GM11168 (cell line): ENCODE measurements at regions not wholly inside any gene's neighbourhood (a gene's known extent, or its start where the extent isn't known, plus 50 kb on each side); places are given as distances from the start of the nearest gene placed in this dataset.
"Not testable (repeated sequence)": the region's sequence is repeated elsewhere in the genome, so short reads cannot be mapped to it uniquely, and the experiment has no call there.

ENCODE experiments used
- in situ Hi-C: fragments of 300-500 bp; cut with MboI; formaldehyde crosslinking; loops from one replicate; pipeline ENCODE4 v1.12.0; 2022; ENCODE audit warnings: low sequenced_read_pairs; ENCODE audit not compliant: unreplicated experiment

DNA sequence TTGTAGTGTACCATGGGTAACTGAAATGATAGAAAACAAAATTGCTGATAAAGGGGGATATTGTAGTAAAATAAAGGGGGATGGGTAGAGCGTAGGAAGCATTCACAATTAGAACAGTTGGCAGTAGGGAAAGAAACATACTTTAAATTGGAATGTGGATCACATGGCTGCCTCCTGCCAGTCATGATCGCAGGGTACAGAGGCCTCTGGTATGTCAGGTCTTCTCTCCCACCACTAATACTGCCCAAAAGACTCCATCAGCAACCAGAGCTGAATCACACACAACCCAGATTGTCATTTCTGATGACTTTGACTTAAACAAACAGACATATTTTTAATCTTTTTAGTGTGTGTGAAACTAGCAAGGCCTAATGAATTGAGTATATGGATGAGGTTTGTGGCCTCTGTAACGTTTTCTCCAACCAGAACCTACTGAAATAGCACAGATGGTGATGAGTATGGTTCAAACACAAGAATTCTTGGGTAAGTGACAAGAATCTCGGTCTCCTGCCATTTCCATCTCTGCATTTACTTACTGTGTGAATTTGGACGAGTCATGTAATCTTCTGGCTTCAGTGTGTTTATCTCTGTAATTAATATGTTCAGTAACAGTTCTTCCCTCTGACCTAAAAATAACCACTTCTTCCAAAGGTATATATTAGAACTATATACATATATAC is 112.6 kb downstream of the USP22 start:
- in situ Hi-C loops: no loop called here

DNA sequence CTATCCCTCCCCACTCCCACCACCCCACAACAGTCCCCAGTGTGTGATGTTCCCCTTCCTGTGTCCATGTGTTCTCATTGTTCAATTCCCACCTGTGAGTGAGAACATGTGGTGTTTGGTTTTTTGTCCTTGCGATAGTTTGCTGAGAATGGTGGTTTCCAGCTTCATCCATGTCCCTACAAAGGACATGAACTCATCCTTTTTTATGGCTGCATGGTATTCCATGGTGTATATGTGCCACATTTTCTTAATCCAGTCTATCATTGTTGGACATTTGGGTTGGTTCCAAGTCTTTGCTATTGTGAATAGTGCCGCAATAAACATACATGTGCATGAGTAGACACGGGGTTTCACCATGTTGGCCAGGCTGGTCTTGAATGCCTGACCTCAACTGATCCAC is 109.8 kb downstream of the USP22 start:
- in situ Hi-C loops: not testable (repeated sequence)

DNA sequence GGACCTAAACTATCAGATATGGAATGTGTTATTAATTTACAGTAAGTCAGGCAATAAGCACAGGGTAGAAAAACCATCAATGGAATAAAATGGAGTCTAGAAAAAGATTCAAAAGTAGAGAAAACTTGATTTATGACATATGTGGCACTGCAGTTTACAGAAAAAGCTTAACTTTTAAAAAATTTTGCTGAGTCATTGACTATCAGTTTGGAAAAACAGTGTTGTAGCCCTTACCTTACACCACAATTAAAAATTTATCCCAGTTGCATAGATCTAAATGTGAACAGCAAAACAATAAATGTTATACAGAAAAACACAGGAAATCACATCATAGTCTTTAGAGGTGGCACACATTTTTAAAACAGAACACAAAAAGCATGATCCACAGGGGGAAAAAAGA is 108.5 kb downstream of the USP22 start:
- in situ Hi-C loops: no loop called here

DNA sequence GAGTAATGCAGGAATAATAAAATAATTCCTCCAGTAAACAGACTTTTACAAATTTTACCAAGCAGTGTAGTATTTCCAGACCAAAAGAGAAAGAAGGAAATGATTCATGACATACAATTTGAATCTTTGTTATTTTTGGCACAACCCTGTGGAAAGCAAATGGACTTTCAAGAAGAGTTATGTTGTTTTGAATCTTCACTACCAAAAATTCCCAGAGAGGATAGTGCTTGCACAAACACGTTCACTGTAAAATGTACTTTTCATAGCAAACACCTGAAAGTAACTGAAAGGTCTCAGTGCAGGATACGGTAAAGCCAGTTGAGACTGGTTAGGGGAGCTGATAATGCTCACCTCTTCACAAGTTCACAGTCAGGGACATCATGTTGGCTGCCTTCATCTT is 107.1 kb downstream of the USP22 start:
- in situ Hi-C loops: no loop called here

DNA sequence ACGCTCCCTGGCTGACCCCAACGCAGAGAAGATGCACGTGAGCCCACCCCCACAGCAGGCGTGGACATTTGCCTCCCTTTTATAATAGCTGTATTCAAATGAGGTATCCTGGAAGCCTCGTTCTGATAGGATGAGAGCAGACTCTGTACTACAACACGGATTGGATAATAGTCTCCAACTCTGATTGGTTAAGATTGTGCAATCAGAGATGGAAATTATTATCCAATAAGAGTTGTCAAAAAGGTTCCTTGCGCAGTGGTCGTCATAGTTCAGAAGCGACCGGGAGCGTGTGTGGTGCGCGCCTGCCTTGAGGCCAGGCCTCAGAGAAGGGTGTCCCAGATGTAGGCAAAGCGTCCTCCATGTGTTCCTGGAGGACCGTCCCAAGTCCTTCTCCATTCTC is 104.6 kb downstream of the USP22 start:
- in situ Hi-C loops: no loop called here

DNA sequence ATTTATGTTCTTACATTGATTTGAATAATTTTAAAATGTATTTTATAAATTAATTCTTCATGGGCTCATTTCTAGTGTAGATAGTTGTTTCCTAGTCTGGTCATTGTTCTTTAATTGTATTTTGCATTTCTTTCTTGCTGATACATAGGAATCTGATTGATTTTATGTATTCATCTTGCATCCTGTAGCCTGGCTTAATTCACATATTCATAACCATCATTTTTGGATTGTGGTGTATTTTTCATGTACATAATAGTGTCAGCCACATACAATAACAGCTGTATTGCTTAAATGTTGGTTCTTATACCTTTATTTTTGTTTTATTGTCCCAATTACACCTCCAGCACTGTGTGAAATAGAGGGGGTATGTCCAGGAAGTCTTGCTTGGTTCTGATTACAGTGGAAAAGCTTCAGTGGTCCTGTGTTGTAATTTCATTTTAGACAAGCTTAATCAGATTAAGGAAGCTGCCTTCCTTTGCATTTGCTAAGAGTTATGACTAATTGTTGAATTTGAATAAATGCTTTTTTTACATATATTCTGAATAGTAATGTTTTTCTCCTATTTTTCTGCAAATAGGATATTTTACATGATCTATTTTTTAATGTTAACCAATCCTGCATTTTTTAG is 103.7 kb downstream of the USP22 start:
- in situ Hi-C loops: no loop called here

DNA sequence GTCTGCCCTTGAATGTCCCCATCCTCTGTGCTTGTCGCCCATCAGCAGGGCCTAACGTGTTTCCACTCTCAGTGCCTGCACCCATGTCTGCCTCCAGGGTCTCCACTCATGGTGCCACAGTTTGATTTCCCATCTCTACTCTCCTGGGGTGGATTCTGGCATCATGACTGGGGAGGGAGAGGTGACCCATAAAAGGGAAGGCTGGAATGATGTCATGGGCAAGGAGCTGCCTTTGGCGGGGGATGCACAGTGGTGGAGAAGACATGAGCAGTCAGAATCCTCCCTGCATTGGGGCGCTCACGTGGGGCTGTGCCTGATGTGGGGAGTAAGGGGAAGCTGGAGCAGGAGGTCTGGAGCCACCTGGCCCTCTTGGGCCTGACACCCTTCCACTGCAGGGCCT is 100.9 kb downstream of the USP22 start:
- in situ Hi-C loops: no loop called here

DNA sequence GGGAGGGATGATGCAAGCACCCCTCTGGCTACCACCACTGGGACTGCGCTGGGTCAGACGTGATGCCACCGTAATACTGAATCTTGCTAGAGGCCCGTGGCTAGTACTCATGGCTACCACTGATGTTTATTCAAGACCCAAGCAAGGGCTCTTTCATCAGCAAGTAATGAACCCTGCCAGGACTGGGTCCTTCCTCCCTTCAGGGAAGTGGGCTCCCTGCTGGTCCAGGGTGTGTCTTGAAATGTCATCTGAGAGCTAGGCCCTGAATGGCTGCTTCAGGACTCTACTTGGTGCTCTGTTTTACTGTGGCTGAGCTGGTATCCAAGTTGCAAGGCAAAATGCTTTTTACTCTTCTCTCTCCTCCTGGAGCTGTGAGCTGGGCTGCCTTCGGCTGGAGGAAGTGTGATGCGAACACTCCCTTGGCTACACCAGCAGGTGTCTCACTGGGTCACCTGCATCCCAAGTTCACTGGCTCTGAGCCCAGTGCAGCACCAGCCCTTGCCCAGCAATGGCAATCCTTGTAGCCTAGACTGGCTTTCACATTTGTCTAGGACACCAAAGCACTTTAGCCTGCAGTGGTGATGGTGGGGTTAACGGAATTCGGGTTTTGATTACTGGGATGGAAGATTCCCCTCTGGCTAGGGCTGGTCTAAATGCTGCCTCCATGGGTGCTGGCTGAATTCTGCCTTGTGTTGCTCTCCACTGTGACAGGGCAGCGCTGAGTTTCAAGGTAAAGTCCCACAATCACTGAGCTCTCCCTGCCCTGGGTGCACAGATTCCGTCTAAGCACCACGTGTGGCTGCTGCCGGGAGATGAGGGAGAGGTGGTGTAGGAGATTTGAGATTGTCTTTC is 98.6 kb downstream of the USP22 start:
- in situ Hi-C loops: no loop called here

DNA sequence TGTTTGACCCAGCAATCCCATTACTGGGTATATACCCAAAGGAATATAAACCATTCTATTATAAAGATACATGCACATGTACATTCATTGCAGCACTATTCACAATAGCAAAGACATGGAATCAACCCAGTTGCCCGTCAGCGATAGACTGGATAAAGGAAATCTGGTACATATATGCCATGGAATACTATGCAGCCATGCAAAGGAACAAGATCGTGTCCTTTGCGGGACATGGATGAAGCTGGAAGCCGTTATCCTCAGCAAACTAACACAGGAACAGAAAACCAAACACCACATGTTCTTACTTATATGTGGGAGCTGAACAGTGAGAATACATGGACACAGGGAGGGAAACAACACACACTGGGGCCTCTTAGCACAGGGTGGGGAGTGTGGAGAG is 95.1 kb downstream of the USP22 start:
- in situ Hi-C loops: not testable (repeated sequence)

DNA sequence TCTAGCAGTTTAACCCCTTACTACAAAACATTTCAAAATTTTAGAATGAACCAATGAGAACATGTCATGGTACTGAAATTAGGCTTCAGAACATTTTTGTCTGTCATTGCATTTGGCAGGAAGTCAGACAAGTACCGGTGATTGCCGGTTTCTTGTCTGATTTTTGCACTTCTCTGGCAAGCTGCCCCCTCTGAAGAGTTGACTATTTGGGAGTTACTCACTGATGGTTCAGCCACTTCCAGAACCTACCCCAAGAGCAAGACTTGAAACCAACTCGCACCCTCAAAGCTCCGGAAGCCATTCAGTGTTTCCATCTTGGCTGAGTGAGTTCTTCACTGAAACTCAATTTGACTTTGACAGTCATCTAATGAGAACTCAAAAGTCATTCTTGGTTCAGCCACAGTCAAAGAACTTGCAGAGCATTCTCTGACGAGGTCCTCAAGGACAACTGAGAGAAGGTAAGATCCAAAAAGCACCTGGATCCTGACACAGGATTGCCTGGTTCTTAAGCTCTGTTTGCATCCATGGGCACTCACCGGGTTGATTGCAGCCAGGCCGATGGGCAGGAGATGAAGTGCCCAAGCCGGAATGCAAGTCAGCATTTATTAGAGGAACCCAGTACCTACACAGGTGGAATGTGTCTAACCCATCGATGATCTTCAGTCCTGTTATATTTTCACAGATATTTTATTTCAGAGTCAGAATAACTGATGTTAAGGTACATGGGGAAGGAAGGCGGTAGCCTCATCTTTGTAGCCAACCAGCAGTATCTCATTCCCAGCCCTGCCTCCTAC is 93.6 kb downstream of the USP22 start:
- in situ Hi-C loops: no loop called here
